ENCODE measurements at regions not wholly inside any gene's neighbourhood (a gene's known extent, or its start where the extent isn't known, plus 50 kb on each side); places are given as distances from the start of the nearest gene placed in this dataset.

GRCh38 chr6:84466511-84466910, 239.1 kb upstream of the CEP162 start:
- FAIRE-seq = peak; percentile 69
- H3K9ac ChIP-seq (replicated peaks; ENCODE audit: extremely low read depth, insufficient read depth, low read length) = peak overlapping the region; percentile 19
- peak overlapping the region; percentile 4 for H3K4me2 ChIP-seq (ENCODE audit: insufficient read depth, low read length)
- ChIA-PET CTCF (interaction anchor here (0.6 to 3.6 kb wide), 17 partner anchors 9 to 857 kb away, joined by 3 to 18 read pairs (median 3); no protein-coding TSS in a partner anchor), POLR2A (interaction anchor here (0.6 kb wide), 1 partner anchor 889 kb away, joined by 5 read pairs; no protein-coding TSS in a partner anchor)
- no peaks in the 10 kb centered on the region for H3K36me3 ChIP-seq (ENCODE audit: control insufficient read depth in 2 of 2, extremely low read depth in 1 of 2, insufficient read depth in 2 of 2, low read length in 2 of 2)
- no peaks in the 10 kb centered on the region for H3K9me1 ChIP-seq (replicated peaks; ENCODE audit: control insufficient read depth, extremely low read depth, insufficient read depth, low read length)
- H2AFZ ChIP-seq (ENCODE audit: low read depth, low read length) = no peak overlapping the region
- TF ChIP-seq JUN (IDR thresholded peaks at IDR 0.05; ENCODE audit: borderline replicate concordance, insufficient read depth, insufficient read length, low read depth) (peak; percentile 17), GATA2 (IDR thresholded peaks at IDR 0.05; ENCODE audit: insufficient read depth, insufficient read length, low read depth, low read length) (peak; percentile 86), EZH2 (IDR thresholded peaks at IDR 0.05; ENCODE audit: borderline replicate concordance, low read depth, low read length, severe bottlenecking) (no peak), POLR2AphosphoS5 (IDR thresholded peaks at IDR 0.05; ENCODE audit: insufficient read depth, low read depth, low read length) (peak; percentile 61), FOS (IDR thresholded peaks at IDR 0.05; ENCODE audit: borderline replicate concordance, insufficient read depth, low read length) (peak; percentile 85), MAX (IDR thresholded peaks at IDR 0.05; ENCODE audit: insufficient read depth, insufficient read length) (no peak)
- H3K4me1 ChIP-seq (ENCODE audit: control insufficient read depth, extremely low read depth, insufficient read depth, low read length) = peaks cover 31% of the 10 kb centered on the region
- H3K79me2 ChIP-seq (ENCODE audit: control insufficient read depth, insufficient read depth, low read length) = no peaks in the 10 kb centered on the region
- H4K20me1 ChIP-seq (replicated peaks; ENCODE audit: control insufficient read depth, extremely low read depth, insufficient read depth, low read length) = no peaks in the 10 kb centered on the region
- no peak overlapping the region for H3K4me3 ChIP-seq (replicated peaks in 1 of 3; ENCODE audit: insufficient read depth in 1 of 3, low read depth in 1 of 3, low read length in 3 of 3)
- no peaks in the 10 kb centered on the region for H3K27me3 ChIP-seq (ENCODE audit: control insufficient read depth in 2 of 2, insufficient read depth in 2 of 2, low read length in 2 of 2)
- peak overlapping the region; percentile 44 for H3K27ac ChIP-seq (ENCODE audit: insufficient read depth, low read depth, low read length)
- intact Hi-C loops (cut with micrococcal nuclease) = no loop called here
- no TSS peak for BruUV-seq (replicated peaks)
- H3K9me3 ChIP-seq (replicated peaks; ENCODE audit: control insufficient read depth, insufficient read depth, low read length) = no peaks in the 10 kb centered on the region
- DNase-seq (ENCODE audit: low read depth, low spot score) = peak; percentile 93
- dilution Hi-C loops (cut with MboI; ENCODE audit: extremely low pct_ligation_motif_present, low sequenced_read_pairs) = no loop called here

GRCh38 chr6:84464471-84464870, 237.0 kb upstream of the CEP162 start:
- H3K27ac ChIP-seq (ENCODE audit: insufficient read depth, low read depth, low read length) = peak overlapping the region; percentile 1
- no peaks in the 10 kb centered on the region for H3K9me3 ChIP-seq (replicated peaks; ENCODE audit: control insufficient read depth, insufficient read depth, low read length)
- FAIRE-seq = no peak
- H3K9ac ChIP-seq (replicated peaks; ENCODE audit: extremely low read depth, insufficient read depth, low read length) = no peak overlapping the region
- CTCF ChIA-PET = interaction anchor here (1.2 to 2.0 kb wide), 2 partner anchors 12 to 36 kb away, joined by 3 to 7 read pairs; no protein-coding TSS in a partner anchor
- H3K79me2 ChIP-seq (ENCODE audit: control insufficient read depth, insufficient read depth, low read length) = no peaks in the 10 kb centered on the region
- H3K4me3 ChIP-seq (replicated peaks in 1 of 3; ENCODE audit: insufficient read depth in 1 of 3, low read depth in 1 of 3, low read length in 3 of 3) = no peak overlapping the region
- POLR2A ChIA-PET = no interaction called here
- DNase-seq (ENCODE audit: low read depth, low spot score) = peak; percentile 54
- intact Hi-C loops (cut with micrococcal nuclease) = no loop called here
- H3K4me2 ChIP-seq (ENCODE audit: insufficient read depth, low read length) = no peak overlapping the region
- BruUV-seq (replicated peaks) = no TSS peak
- H2AFZ ChIP-seq (ENCODE audit: low read depth, low read length) = no peak overlapping the region
- H4K20me1 ChIP-seq (replicated peaks; ENCODE audit: control insufficient read depth, extremely low read depth, insufficient read depth, low read length) = no peaks in the 10 kb centered on the region
- H3K4me1 ChIP-seq (ENCODE audit: control insufficient read depth, extremely low read depth, insufficient read depth, low read length) = peaks cover 31% of the 10 kb centered on the region
- H3K9me1 ChIP-seq (replicated peaks; ENCODE audit: control insufficient read depth, extremely low read depth, insufficient read depth, low read length) = no peaks in the 10 kb centered on the region
- no peak for TF ChIP-seq EZH2 (IDR thresholded peaks at IDR 0.05; ENCODE audit: borderline replicate concordance, low read depth, low read length, severe bottlenecking)
- TF ChIP-seq POLR2A (IDR thresholded peaks at IDR 0.05; ENCODE audit: low read depth, low read length) = no peak
- no peak for TF ChIP-seq GATA2 (IDR thresholded peaks at IDR 0.05; ENCODE audit: insufficient read depth, insufficient read length, low read depth, low read length)
- TF ChIP-seq MYC (IDR thresholded peaks at IDR 0.05; ENCODE audit: low read depth, low read length) = no peak
- TF ChIP-seq MAX (IDR thresholded peaks at IDR 0.05; ENCODE audit: insufficient read depth, insufficient read length) = no peak
- no peak for TF ChIP-seq CTCF (IDR thresholded peaks at IDR 0.05; ENCODE audit: extremely low read depth in 1 of 2, insufficient read depth in 1 of 2, low read depth in 1 of 2, low read length in 2 of 2)
- TF ChIP-seq POLR2AphosphoS5 (IDR thresholded peaks at IDR 0.05; ENCODE audit: insufficient read depth, low read depth, low read length) = no peak
- no peak for TF ChIP-seq FOS (IDR thresholded peaks at IDR 0.05; ENCODE audit: borderline replicate concordance, insufficient read depth, low read length)
- no peak for TF ChIP-seq JUN (IDR thresholded peaks at IDR 0.05; ENCODE audit: borderline replicate concordance, insufficient read depth, insufficient read length, low read depth)
- no peaks in the 10 kb centered on the region for H3K36me3 ChIP-seq (ENCODE audit: control insufficient read depth in 2 of 2, extremely low read depth in 1 of 2, insufficient read depth in 2 of 2, low read length in 2 of 2)
- H3K27me3 ChIP-seq (ENCODE audit: control insufficient read depth in 2 of 2, insufficient read depth in 2 of 2, low read length in 2 of 2) = no peaks in the 10 kb centered on the region
- dilution Hi-C loops (cut with MboI; ENCODE audit: extremely low pct_ligation_motif_present, low sequenced_read_pairs) = no loop called here
